ENCODE measurements at regions not wholly inside any gene's neighbourhood (a gene's known extent, or its start where the extent isn't known, plus 50 kb on each side); places are given as distances from the start of the nearest gene placed in this dataset.
"Not testable (repeated sequence)": the region's sequence is repeated elsewhere in the genome, so short reads cannot be mapped to it uniquely, and the experiment has no call there.

GRCh38 chr9:22815246-22815645, 368.6 kb downstream of the DMRTA1 start:
- no peak for DNase-seq (ENCODE audit: low read depth in 4 of 4, low spot score in 3 of 4)

- DNase-seq (ENCODE audit: low read depth in 4 of 4, low spot score in 3 of 4), result no peak
Observed at GRCh38 chr9:22817181-22817580, 370.6 kb downstream of the DMRTA1 start.

GRCh38 chr9:22829236-22829635, 382.6 kb downstream of the DMRTA1 start:
- DNase-seq (ENCODE audit: low read depth in 4 of 4, low spot score in 3 of 4), result no peak

GRCh38 chr9:22838266-22838665, 391.6 kb downstream of the DMRTA1 start:
- DNase-seq (ENCODE audit: low read depth in 4 of 4, low spot score in 3 of 4), result no peak

GRCh38 chr9:22840641-22841040, 394.0 kb downstream of the DMRTA1 start:
- no peak for DNase-seq (ENCODE audit: low read depth in 4 of 4, low spot score in 3 of 4)

GRCh38 chr9:22845243-22845642, 398.6 kb downstream of the DMRTA1 start:
- not testable (repeated sequence) for DNase-seq (ENCODE audit: low read depth in 4 of 4, low spot score in 3 of 4)

GRCh38 chr9:22855980-22856379, 409.4 kb downstream of the DMRTA1 start:
- DNase-seq (ENCODE audit: low read depth in 4 of 4, low spot score in 3 of 4), result no peak

- DNase-seq (ENCODE audit: low read depth in 4 of 4, low spot score in 3 of 4), result no peak
Observed at GRCh38 chr9:22857316-22857715, 410.7 kb downstream of the DMRTA1 start.

- no peak for DNase-seq (ENCODE audit: low read depth in 4 of 4, low spot score in 3 of 4)
Observed at GRCh38 chr9:22863106-22863505, 416.5 kb downstream of the DMRTA1 start.

GRCh38 chr9:22863736-22864135, 417.1 kb downstream of the DMRTA1 start:
- DNase-seq (ENCODE audit: low read depth in 4 of 4, low spot score in 3 of 4), result no peak

GRCh38 chr9:22893196-22893843, 446.7 kb downstream of the DMRTA1 start:
- no peak for DNase-seq (ENCODE audit: low read depth in 4 of 4, low spot score in 3 of 4)

GRCh38 chr9:22898591-22898990, 452.0 kb downstream of the DMRTA1 start:
- DNase-seq (ENCODE audit: low read depth in 4 of 4, low spot score in 3 of 4), result no peak

- DNase-seq (ENCODE audit: low read depth in 4 of 4, low spot score in 3 of 4), result no peak
Observed at GRCh38 chr9:22911632-22912031, 465.0 kb downstream of the DMRTA1 start.

GRCh38 chr9:22913026-22913425, 466.4 kb downstream of the DMRTA1 start:
- DNase-seq (ENCODE audit: low read depth in 4 of 4, low spot score in 3 of 4), result no peak

- no peak for DNase-seq (ENCODE audit: low read depth in 4 of 4, low spot score in 3 of 4)
Observed at GRCh38 chr9:22913518-22913917, 466.9 kb downstream of the DMRTA1 start.

- no peak for DNase-seq (ENCODE audit: low read depth in 4 of 4, low spot score in 3 of 4)
Observed at GRCh38 chr9:22916148-22916547, 469.5 kb downstream of the DMRTA1 start.

- no peak for DNase-seq (ENCODE audit: low read depth in 4 of 4, low spot score in 3 of 4)
Observed at GRCh38 chr9:22919423-22919822, 472.8 kb downstream of the DMRTA1 start.

GRCh38 chr9:22921742-22922141, 475.1 kb downstream of the DMRTA1 start:
- DNase-seq (ENCODE audit: low read depth in 4 of 4, low spot score in 3 of 4), result no peak

GRCh38 chr9:22922222-22922621, 475.6 kb downstream of the DMRTA1 start:
- DNase-seq (ENCODE audit: low read depth in 4 of 4, low spot score in 3 of 4), result no peak

GRCh38 chr9:22954550-22954949, 507.9 kb downstream of the DMRTA1 start:
- DNase-seq (ENCODE audit: low read depth in 4 of 4, low spot score in 3 of 4), result no peak

- no peak for DNase-seq (ENCODE audit: low read depth in 4 of 4, low spot score in 3 of 4)
Observed at GRCh38 chr9:22954964-22955363, 508.3 kb downstream of the DMRTA1 start.

GRCh38 chr9:22969350-22969979, 522.8 kb downstream of the DMRTA1 start:
- DNase-seq (ENCODE audit: low read depth in 4 of 4, low spot score in 3 of 4), result no peak

Measured in right renal pelvis (tissue), 4 donors.